CD4-positive, alpha-beta T cell treated with Interleukin-17A for 1 hour (primary cell): ENCODE measurements at regions not wholly inside any gene's neighbourhood (a gene's known extent, or its start where the extent isn't known, plus 50 kb on each side); places are given as distances from the start of the nearest gene placed in this dataset.

ENCODE experiments used
- DNase-seq: peaks from one replicate; pipeline ENCODE4 v3.0.0-alpha.2; 2020

DNA sequence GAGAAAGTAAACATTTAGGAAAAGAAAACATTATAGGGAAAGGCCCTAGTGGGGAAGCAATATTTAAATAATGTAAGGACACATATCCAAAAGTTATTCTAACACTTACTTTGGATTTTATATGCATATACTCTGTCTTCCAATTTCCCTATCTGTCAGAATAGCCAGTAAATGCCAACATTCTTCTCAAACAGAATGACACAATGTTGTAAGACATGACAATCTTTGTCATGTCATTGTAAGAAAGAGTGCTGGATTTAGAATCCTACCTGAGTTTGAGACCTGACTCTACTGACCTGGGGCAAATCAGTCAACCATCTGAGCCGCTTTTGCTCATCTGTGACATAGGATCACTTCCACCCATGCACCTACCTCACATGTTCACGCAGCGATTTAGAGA is 198.3 kb downstream of the PHLDA1 start:
- DNase-seq = no peak

DNA sequence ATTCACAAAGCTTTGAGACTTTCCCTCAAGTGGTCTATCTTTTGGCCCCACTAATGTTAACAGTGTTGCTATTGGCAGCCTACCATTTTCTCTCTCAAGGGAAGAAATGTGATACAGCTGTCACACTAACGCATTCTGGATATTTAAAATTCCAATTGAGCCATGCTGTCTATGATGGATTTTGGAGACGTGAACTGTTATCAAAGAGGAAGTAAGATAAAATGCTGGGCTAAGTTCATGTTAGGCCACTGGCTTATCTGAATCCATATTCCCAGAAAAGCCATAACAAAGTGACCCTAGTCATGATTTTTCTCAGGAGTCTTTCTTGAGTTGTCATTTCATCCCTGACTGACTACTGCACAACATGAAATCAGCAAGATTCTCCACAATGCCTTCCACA is 200.2 kb downstream of the PHLDA1 start:
- no peak for DNase-seq

- no peak for DNase-seq
Observed at GRCh38 chr12:75827061-75827460, 204.5 kb downstream of the PHLDA1 start.

DNA sequence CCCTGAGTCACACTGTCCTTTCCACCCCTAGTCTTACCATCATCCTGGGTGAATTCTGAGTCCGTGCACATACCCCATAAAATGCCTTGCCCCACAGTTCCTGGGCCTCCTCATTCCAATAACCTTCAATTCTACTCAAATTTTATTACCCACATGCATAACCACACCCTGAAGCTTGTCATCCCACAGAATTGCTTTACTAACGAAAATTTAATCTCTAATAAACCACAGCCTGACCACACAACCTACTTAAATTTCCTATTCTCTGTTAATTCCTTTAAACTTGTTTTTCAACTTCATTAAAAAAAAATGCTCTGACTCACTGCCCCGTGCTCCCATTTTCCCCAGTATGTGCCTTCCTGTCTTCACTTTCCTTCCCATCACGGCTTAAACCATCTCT is 205.9 kb downstream of the PHLDA1 start:
- no peak for DNase-seq

DNA sequence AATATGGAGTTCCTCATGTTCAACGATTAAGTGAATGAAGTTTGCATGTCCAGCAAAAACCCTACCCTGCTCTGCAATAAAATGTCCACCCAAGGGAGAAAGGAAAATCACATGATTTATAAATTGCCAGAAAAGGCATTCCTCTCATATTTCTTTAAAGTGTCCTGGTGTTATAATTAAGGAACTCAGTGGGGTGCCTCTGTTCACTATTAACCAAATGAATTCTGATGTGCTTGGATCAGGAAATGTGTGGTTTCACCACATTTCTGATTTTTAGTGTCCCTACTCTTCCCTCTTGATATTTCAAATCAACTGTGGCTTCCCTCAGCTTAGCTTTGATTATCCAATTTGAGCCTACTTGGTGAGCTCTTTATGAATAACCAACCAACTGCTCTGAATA is 208.1 kb downstream of the PHLDA1 start:
- no peak for DNase-seq

GRCh38 chr12:75822416-75822815 is 209.2 kb downstream of the PHLDA1 start:
- no peak for DNase-seq

DNA sequence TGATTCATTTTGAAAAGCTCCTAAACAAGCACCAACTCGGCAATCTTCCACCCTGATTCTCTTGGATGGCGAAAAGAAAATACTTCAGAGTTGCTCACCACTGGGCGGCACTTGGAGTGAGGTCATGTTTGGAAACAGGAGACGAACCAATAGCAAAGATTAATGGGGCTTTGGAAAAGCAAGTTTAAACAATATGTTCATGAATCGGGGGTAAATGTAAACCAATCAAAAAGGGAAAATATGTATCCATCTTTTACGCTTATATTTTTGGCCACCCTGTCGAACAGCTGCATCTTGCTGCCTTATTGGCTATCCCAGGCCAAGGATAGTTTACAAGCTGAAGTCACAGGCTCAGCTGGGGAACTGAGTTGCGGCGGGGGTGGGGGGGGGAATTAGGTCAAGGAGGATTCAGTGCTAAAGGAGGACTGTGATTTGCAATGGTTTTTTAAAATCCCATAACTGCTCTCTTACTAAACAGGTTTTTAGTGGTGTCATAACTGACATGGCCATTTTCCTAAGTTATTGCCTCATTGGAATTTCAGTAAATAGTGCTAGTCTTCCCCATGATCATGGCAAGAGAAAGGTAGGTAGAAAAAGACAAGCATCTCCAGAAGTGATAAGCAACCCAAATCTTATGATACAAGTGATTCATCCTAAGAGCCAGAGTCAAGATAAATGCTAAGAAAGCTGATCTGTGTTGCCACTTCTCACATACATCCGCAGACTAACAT is 210.6 kb downstream of the PHLDA1 start:
- no peak for DNase-seq

DNA sequence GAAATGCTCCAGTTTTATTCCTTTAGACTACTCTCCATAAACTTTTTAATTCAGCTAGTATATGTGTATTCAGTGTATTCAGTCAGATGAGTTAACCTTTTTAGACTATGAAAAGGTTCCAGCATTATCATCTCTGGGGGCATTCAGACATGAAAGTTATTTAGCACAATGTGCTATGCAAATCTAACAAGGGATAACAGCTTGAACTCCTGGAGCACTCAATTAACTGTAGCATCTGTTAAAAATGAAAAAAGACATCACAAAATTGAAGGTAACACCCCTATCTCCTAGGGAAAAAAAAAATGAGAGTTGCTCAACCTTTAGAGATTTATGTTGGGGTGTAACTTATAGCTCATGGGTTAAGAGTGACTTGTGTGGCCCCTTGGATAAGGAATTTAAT is 211.5 kb downstream of the PHLDA1 start:
- no peak for DNase-seq

GRCh38 chr12:75819512-75819911 is 212.1 kb downstream of the PHLDA1 start:
- no peak for DNase-seq

DNA sequence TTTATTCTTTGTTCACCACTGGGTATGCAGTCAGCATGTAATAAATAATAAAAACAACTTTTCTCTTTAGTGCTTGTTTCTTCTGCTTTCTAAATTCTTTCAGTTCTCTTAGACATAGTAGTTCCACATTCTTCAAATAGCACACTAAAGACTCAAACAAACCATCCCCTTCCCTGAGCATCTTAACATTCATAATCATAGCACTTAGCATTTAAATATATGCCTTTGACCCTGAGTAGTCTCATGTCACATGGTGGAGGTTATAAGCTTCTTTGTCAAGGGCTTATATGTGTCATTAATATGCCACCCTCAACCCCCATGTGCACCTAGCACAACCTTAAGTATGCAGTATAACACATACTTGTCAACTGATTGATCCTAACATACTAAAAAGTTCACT is 212.7 kb downstream of the PHLDA1 start:
- DNase-seq = no peak

DNA sequence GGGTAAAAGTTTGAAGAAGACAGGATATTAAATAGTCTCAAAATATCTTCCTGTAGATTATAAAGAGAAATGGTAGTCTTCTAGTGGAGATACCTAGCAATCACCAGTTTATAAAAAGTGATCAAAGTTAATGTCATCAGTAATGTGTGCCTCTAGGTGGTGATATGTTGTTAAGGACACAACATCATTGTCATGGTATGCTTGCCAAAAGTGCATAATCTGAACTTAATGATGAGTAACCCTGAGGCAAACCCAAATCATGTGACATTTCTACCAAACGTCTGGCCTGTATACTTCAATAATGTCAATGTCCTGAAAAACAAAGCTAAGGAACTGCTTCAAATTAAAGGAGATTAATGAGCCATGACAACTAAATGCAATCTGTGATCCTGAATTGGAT is 214.7 kb downstream of the PHLDA1 start:
- peak; percentile 42 for DNase-seq

- no peak for DNase-seq
Observed at GRCh38 chr12:75815756-75816155, 215.8 kb downstream of the PHLDA1 start.

GRCh38 chr12:75814851-75815754 is 216.5 kb downstream of the PHLDA1 start:
- DNase-seq = peak; percentile 64

GRCh38 chr12:75813072-75813471 is 218.5 kb downstream of the PHLDA1 start:
- DNase-seq = no peak

DNA sequence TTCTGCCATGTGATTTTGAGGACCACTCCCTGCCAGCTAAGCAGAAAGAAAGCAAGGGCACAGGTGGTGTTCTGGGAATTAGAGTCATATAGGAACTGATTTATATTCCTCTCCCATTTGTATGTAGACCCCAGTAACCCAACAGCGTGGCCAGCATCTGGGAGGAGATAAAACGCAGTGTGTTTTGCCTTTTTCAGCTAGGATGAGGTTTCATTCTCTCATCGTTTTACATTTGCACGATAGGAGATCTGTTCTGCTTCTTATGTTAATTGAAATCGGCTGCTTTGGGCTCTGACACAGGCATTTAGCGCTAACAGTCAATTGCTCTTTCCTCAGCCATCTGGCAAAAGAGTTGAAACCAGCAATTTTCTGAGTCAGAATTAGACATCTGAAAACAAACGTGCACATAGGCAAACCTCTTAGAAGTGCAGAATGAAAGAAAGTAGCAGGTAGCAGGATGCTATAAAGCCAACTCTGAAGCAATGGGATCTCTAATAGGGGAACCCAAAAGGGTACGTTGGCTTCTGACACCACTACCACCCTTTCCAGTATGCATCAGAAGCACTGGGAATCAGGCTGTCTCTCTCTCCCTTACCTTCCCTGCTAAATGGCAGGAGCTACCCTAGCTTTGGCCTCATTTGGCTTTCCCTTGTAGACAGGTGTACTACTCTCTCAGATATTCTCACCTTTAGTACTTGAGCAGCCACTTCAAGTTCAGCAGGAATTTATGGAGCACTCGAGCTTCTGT is 219.1 kb downstream of the PHLDA1 start:
- no peak for DNase-seq

DNA sequence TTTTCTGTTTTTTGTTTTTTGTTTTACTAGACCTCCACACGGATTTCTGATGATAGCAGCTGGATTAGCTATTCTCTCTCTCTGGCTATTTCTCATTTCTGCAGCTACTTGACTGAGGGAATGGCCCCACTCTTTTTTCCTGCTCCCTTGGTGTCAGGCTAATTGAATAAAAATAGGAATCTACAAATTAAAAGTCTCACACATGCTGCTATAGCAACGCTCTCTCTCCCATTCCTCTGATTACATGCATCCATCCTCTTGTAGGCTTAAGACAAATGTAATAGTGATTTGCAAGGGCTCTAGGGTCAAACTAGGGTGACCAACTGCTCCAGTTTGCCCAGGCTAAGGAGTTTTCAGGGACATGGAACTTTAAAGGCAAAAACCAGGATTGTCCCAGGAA is 221.8 kb downstream of the PHLDA1 start:
- DNase-seq = no peak

- DNase-seq = no peak
Observed at GRCh38 chr12:75807494-75807893, 224.1 kb downstream of the PHLDA1 start.

GRCh38 chr12:75805905-75806304 is 225.7 kb downstream of the PHLDA1 start:
- no peak for DNase-seq

DNA sequence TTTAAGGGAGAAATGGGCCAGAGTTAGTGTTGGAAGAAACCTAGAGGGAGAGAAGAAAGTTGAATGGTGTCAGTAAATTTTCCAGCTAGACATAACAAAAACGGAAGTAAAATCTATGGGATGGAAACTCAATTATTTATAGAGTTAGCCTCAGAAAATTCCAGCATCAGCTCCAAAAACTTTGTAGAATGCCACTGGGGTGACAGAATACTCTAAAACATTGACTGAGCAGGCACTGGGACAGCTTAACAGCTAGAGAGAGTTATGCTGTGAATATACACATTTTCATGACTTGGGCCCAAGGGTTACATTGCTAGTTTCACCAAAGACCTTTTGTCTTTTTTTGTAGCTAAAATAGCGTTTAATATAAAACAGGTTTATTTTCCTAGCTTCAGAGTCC is 226.3 kb downstream of the PHLDA1 start:
- no peak for DNase-seq

- DNase-seq = no peak
Observed at GRCh38 chr12:75798136-75798926, 233.2 kb downstream of the PHLDA1 start.

- no peak for DNase-seq
Observed at GRCh38 chr12:75795125-75795524, 236.5 kb downstream of the PHLDA1 start.

- no peak for DNase-seq
Observed at GRCh38 chr12:75792687-75793086, 238.9 kb downstream of the PHLDA1 start.

- no peak for DNase-seq
Observed at GRCh38 chr12:75790219-75790618, 241.4 kb downstream of the PHLDA1 start.
